Memory B cell (primary cell): ENCODE measurements at regions not wholly inside any gene's neighbourhood (a gene's known extent, or its start where the extent isn't known, plus 50 kb on each side); places are given as distances from the start of the nearest gene placed in this dataset.
"Not testable (repeated sequence)": the region's sequence is repeated elsewhere in the genome, so short reads cannot be mapped to it uniquely, and the experiment has no call there.

Experiments
- ATAC-seq: fragments of 150-1000 bp; cut with Tn5 transposase; 2 replicates; pipeline ENCODE4 v1.10.0; 2021; ENCODE audit warnings: low read depth, mild to moderate bottlenecking, moderate library complexity
- DNase-seq, 2 donors: peaks; one replicate each; pipeline ENCODE4 v3.0.0; 2022; ENCODE audit warnings: low spot score in 2 of 2
- H3K27ac Mint-ChIP-seq: one replicate; pipeline ENCODE4 v1.8.0; 2022; ENCODE audit warnings: mild to moderate bottlenecking, moderate library complexity, mixed read lengths
- H3K27me3 Mint-ChIP-seq: one replicate; pipeline ENCODE4 v1.8.0; 2022; ENCODE audit warnings: mixed read lengths
- H3K36me3 Mint-ChIP-seq: one replicate; pipeline ENCODE4 v1.8.0; 2022; ENCODE audit warnings: mild to moderate bottlenecking, mixed read lengths
- H3K4me1 Mint-ChIP-seq: one replicate; pipeline ENCODE4 v1.8.0; 2022; ENCODE audit warnings: mixed read lengths
- H3K4me3 Mint-ChIP-seq: one replicate; pipeline ENCODE4 v1.8.0; 2022; ENCODE audit warnings: mild to moderate bottlenecking, moderate library complexity, mixed read lengths
- H3K9me3 Mint-ChIP-seq: one replicate; pipeline ENCODE4 v1.8.0; 2022; ENCODE audit warnings: mixed read lengths

GRCh38 chr3:103810167-103810566 lies 1375.4 kb downstream of the ZPLD1 start:
- Mint-ChIP-seq H3K27ac (no peak overlapping the region), H3K4me1 (no peaks in the 10 kb centered on the region), H3K4me3 (no peak overlapping the region), H3K9me3 (no peaks in the 10 kb centered on the region), H3K27me3 (no peaks in the 10 kb centered on the region), H3K36me3 (no peaks in the 10 kb centered on the region)
- DNase-seq (no peak), ATAC-seq (no peak)

- no peak overlapping the region for H3K4me3 Mint-ChIP-seq
- no peaks in the 10 kb centered on the region for H3K27me3 Mint-ChIP-seq
- no peaks in the 10 kb centered on the region for H3K36me3 Mint-ChIP-seq
- H3K27ac Mint-ChIP-seq, result no peak overlapping the region
- no peaks in the 10 kb centered on the region for H3K4me1 Mint-ChIP-seq
- ATAC-seq (no peak), DNase-seq (no peak)
- H3K9me3 Mint-ChIP-seq, result no peaks in the 10 kb centered on the region
Measured at GRCh38 chr3:103813955-103814354, 1379.1 kb downstream of the ZPLD1 start.

GRCh38 chr3:103818398-103818797 lies 1383.6 kb downstream of the ZPLD1 start:
- Mint-ChIP-seq H3K4me1 (no peaks in the 10 kb centered on the region), H3K27me3 (no peaks in the 10 kb centered on the region), H3K36me3 (no peaks in the 10 kb centered on the region), H3K27ac (no peak overlapping the region), H3K4me3 (no peak overlapping the region), H3K9me3 (no peaks in the 10 kb centered on the region)
- DNase-seq (no peak), ATAC-seq (no peak)

- DNase-seq (no peak), ATAC-seq (no peak)
- H3K9me3 Mint-ChIP-seq, result no peaks in the 10 kb centered on the region
- no peaks in the 10 kb centered on the region for H3K4me1 Mint-ChIP-seq
- H3K27me3 Mint-ChIP-seq, result no peaks in the 10 kb centered on the region
- H3K36me3 Mint-ChIP-seq, result no peaks in the 10 kb centered on the region
- no peak overlapping the region for H3K27ac Mint-ChIP-seq
- no peak overlapping the region for H3K4me3 Mint-ChIP-seq
Measured at GRCh38 chr3:103818800-103819199, 1384.0 kb downstream of the ZPLD1 start.

- DNase-seq (no peak), ATAC-seq (no peak)
- H3K4me1 Mint-ChIP-seq, result no peaks in the 10 kb centered on the region
- H3K9me3 Mint-ChIP-seq, result peaks cover 3% of the 10 kb centered on the region
- H3K4me3 Mint-ChIP-seq, result no peak overlapping the region
- H3K27me3 Mint-ChIP-seq, result no peaks in the 10 kb centered on the region
- no peaks in the 10 kb centered on the region for H3K36me3 Mint-ChIP-seq
- H3K27ac Mint-ChIP-seq, result no peak overlapping the region
Measured at GRCh38 chr3:103825586-103825985, 1390.8 kb downstream of the ZPLD1 start.

GRCh38 chr3:103829723-103830326 lies 1395.0 kb downstream of the ZPLD1 start:
- no peaks in the 10 kb centered on the region for H3K4me1 Mint-ChIP-seq
- H3K27ac Mint-ChIP-seq, result no peak overlapping the region
- ATAC-seq, result no peak
- H3K4me3 Mint-ChIP-seq, result no peak overlapping the region
- H3K36me3 Mint-ChIP-seq, result no peaks in the 10 kb centered on the region
- H3K9me3 Mint-ChIP-seq, result peaks cover 3% of the 10 kb centered on the region
- DNase-seq, result no peak
- H3K27me3 Mint-ChIP-seq, result no peaks in the 10 kb centered on the region

- DNase-seq (no peak), ATAC-seq (no peak)
- Mint-ChIP-seq H3K4me1 (no peaks in the 10 kb centered on the region), H3K4me3 (no peak overlapping the region), H3K9me3 (no peaks in the 10 kb centered on the region), H3K36me3 (no peaks in the 10 kb centered on the region), H3K27ac (no peak overlapping the region), H3K27me3 (no peaks in the 10 kb centered on the region)
Measured at GRCh38 chr3:103847081-103848062, 1412.6 kb downstream of the ZPLD1 start.

- no peak overlapping the region for H3K27ac Mint-ChIP-seq
- DNase-seq (no peak), ATAC-seq (no peak)
- no peaks in the 10 kb centered on the region for H3K9me3 Mint-ChIP-seq
- H3K4me3 Mint-ChIP-seq, result no peak overlapping the region
- no peaks in the 10 kb centered on the region for H3K27me3 Mint-ChIP-seq
- no peaks in the 10 kb centered on the region for H3K36me3 Mint-ChIP-seq
- H3K4me1 Mint-ChIP-seq, result no peaks in the 10 kb centered on the region
Measured at GRCh38 chr3:103851793-103852192, 1417.0 kb downstream of the ZPLD1 start.

- H3K4me1 Mint-ChIP-seq, result no peaks in the 10 kb centered on the region
- no peak for ATAC-seq
- no peaks in the 10 kb centered on the region for H3K9me3 Mint-ChIP-seq
- DNase-seq, result no peak
- no peaks in the 10 kb centered on the region for H3K36me3 Mint-ChIP-seq
- no peak overlapping the region for H3K27ac Mint-ChIP-seq
- H3K4me3 Mint-ChIP-seq, result no peak overlapping the region
- H3K27me3 Mint-ChIP-seq, result no peaks in the 10 kb centered on the region
Measured at GRCh38 chr3:103862415-103862814, 1427.6 kb downstream of the ZPLD1 start.

- Mint-ChIP-seq H3K4me3 (no peak overlapping the region), H3K27ac (no peak overlapping the region)
Measured at GRCh38 chr3:103863381-103863780, 1428.6 kb downstream of the ZPLD1 start.

GRCh38 chr3:103866113-103866512 lies 1431.3 kb downstream of the ZPLD1 start:
- ATAC-seq, result no peak
- H3K27me3 Mint-ChIP-seq, result no peaks in the 10 kb centered on the region
- H3K4me3 Mint-ChIP-seq, result no peak overlapping the region
- H3K9me3 Mint-ChIP-seq, result no peaks in the 10 kb centered on the region
- H3K36me3 Mint-ChIP-seq, result no peaks in the 10 kb centered on the region
- no peak for DNase-seq
- H3K4me1 Mint-ChIP-seq, result no peaks in the 10 kb centered on the region
- H3K27ac Mint-ChIP-seq, result no peak overlapping the region

More at GRCh38 chr3:103863381-103863780, 1428.6 kb downstream of the ZPLD1 start:
- H3K4me1 Mint-ChIP-seq, result no peaks in the 10 kb centered on the region
- no peak for DNase-seq
- no peaks in the 10 kb centered on the region for H3K36me3 Mint-ChIP-seq
- no peaks in the 10 kb centered on the region for H3K27me3 Mint-ChIP-seq
- no peak for ATAC-seq
- no peaks in the 10 kb centered on the region for H3K9me3 Mint-ChIP-seq

- H3K27ac Mint-ChIP-seq, result no peak overlapping the region
Measured at GRCh38 chr3:103873021-103873420, 1438.2 kb downstream of the ZPLD1 start.

GRCh38 chr3:103873897-103874545 lies 1439.2 kb downstream of the ZPLD1 start:
- no peaks in the 10 kb centered on the region for H3K4me1 Mint-ChIP-seq
- H3K27me3 Mint-ChIP-seq, result no peaks in the 10 kb centered on the region
- H3K9me3 Mint-ChIP-seq, result peaks cover 2% of the 10 kb centered on the region
- no peak overlapping the region for H3K4me3 Mint-ChIP-seq
- DNase-seq (no peak), ATAC-seq (no peak)
- no peaks in the 10 kb centered on the region for H3K36me3 Mint-ChIP-seq
- no peak overlapping the region for H3K27ac Mint-ChIP-seq

More at GRCh38 chr3:103873021-103873420, 1438.2 kb downstream of the ZPLD1 start:
- no peak overlapping the region for H3K4me3 Mint-ChIP-seq
- DNase-seq (no peak), ATAC-seq (no peak)
- peaks cover 2% of the 10 kb centered on the region for H3K9me3 Mint-ChIP-seq
- no peaks in the 10 kb centered on the region for H3K4me1 Mint-ChIP-seq
- H3K27me3 Mint-ChIP-seq, result no peaks in the 10 kb centered on the region
- H3K36me3 Mint-ChIP-seq, result no peaks in the 10 kb centered on the region

GRCh38 chr3:103881809-103882208 lies 1447.0 kb downstream of the ZPLD1 start:
- H3K27me3 Mint-ChIP-seq, ATAC-seq, H3K4me3 Mint-ChIP-seq, H3K4me1 Mint-ChIP-seq, H3K27ac Mint-ChIP-seq, H3K9me3 Mint-ChIP-seq, H3K36me3 Mint-ChIP-seq, DNase-seq: not testable (repeated sequence)
